ENCODE measurements at regions not wholly inside any gene's neighbourhood (a gene's known extent, or its start where the extent isn't known, plus 50 kb on each side); places are given as distances from the start of the nearest gene placed in this dataset.

GRCh38 chr16:85381738-85382592 is 231.2 kb upstream of the GSE1 start:
- Histone ChIP-seq H2AFZ (ENCODE audit: low read depth) (no peak overlapping the region), H3K27me3 (ENCODE audit: insufficient read depth, low read depth) (peaks cover 66% of the 10 kb centered on the region), H3K4me3 (IDR thresholded peaks at IDR 0.05; ENCODE audit: insufficient read depth, low read depth, low read length) (no peak overlapping the region), H4K20me1 (ENCODE audit: insufficient read depth) (no peaks in the 10 kb centered on the region), H3K79me2 (ENCODE audit: insufficient read depth, low read depth) (no peaks in the 10 kb centered on the region), H3K36me3 (ENCODE audit: insufficient read depth) (no peaks in the 10 kb centered on the region), H3K9ac (no peak overlapping the region), H3K4me2 (no peak overlapping the region), H3K27ac (no peak overlapping the region), H3K4me1 (ENCODE audit: low read depth, poor library complexity, severe bottlenecking) (no peaks in the 10 kb centered on the region)
- TF ChIP-seq CTCF (conservative IDR thresholded peaks at IDR 0.05; ENCODE audit: low read depth, low read length) = no peak

GRCh38 chr16:85382717-85383118 is 230.4 kb upstream of the GSE1 start:
- H3K4me2 ChIP-seq = no peak overlapping the region
- no peaks in the 10 kb centered on the region for H4K20me1 ChIP-seq (ENCODE audit: insufficient read depth)
- H3K79me2 ChIP-seq (ENCODE audit: insufficient read depth, low read depth) = no peaks in the 10 kb centered on the region

GRCh38 chr16:85383836-85384832 is 229.0 kb upstream of the GSE1 start:
- no peaks in the 10 kb centered on the region for H3K79me2 ChIP-seq (ENCODE audit: insufficient read depth, low read depth)
- no peak overlapping the region for H3K4me2 ChIP-seq
- H3K4me1 ChIP-seq (ENCODE audit: low read depth, poor library complexity, severe bottlenecking) = no peaks in the 10 kb centered on the region

More at GRCh38 chr16:85382717-85383118, 230.4 kb upstream of the GSE1 start:
- Histone ChIP-seq H3K36me3 (ENCODE audit: insufficient read depth) (no peaks in the 10 kb centered on the region), H2AFZ (ENCODE audit: low read depth) (no peak overlapping the region), H3K27me3 (ENCODE audit: insufficient read depth, low read depth) (peaks cover 60% of the 10 kb centered on the region), H3K4me3 (IDR thresholded peaks at IDR 0.05; ENCODE audit: insufficient read depth, low read depth, low read length) (no peak overlapping the region), H3K9ac (no peak overlapping the region), H3K27ac (no peak overlapping the region), H3K4me1 (ENCODE audit: low read depth, poor library complexity, severe bottlenecking) (no peaks in the 10 kb centered on the region)
- TF ChIP-seq CTCF (conservative IDR thresholded peaks at IDR 0.05; ENCODE audit: low read depth, low read length) = no peak

More at GRCh38 chr16:85383836-85384832, 229.0 kb upstream of the GSE1 start:
- no peak for TF ChIP-seq CTCF (conservative IDR thresholded peaks at IDR 0.05; ENCODE audit: low read depth, low read length)
- Histone ChIP-seq H3K36me3 (ENCODE audit: insufficient read depth) (no peaks in the 10 kb centered on the region), H3K27ac (no peak overlapping the region), H2AFZ (ENCODE audit: low read depth) (no peak overlapping the region), H3K27me3 (ENCODE audit: insufficient read depth, low read depth) (peaks cover 60% of the 10 kb centered on the region), H3K9ac (no peak overlapping the region), H4K20me1 (ENCODE audit: insufficient read depth) (no peaks in the 10 kb centered on the region), H3K4me3 (IDR thresholded peaks at IDR 0.05; ENCODE audit: insufficient read depth, low read depth, low read length) (no peak overlapping the region)

Measured in KMS-11 (cell line).